ENCODE measurements at regions not wholly inside any gene's neighbourhood (a gene's known extent, or its start where the extent isn't known, plus 50 kb on each side); places are given as distances from the start of the nearest gene placed in this dataset.

- TF ChIP-seq EZH2 (IDR thresholded peaks at IDR 0.05; ENCODE audit: borderline replicate concordance, low read depth, low read length, severe bottlenecking) (no peak), CTCF (IDR thresholded peaks at IDR 0.05; ENCODE audit: extremely low read depth in 1 of 2, insufficient read depth in 1 of 2, low read depth in 1 of 2, low read length in 2 of 2) (no peak), MAX (IDR thresholded peaks at IDR 0.05; ENCODE audit: insufficient read depth, insufficient read length) (no peak), JUN (IDR thresholded peaks at IDR 0.05; ENCODE audit: borderline replicate concordance, insufficient read depth, insufficient read length, low read depth) (no peak), POLR2A (IDR thresholded peaks at IDR 0.05; ENCODE audit: low read depth, low read length) (no peak), FOS (IDR thresholded peaks at IDR 0.05; ENCODE audit: borderline replicate concordance, insufficient read depth, low read length) (no peak), POLR2AphosphoS5 (IDR thresholded peaks at IDR 0.05; ENCODE audit: insufficient read depth, low read depth, low read length) (no peak), MYC (IDR thresholded peaks at IDR 0.05; ENCODE audit: low read depth, low read length) (no peak)
These were observed 219.3 kb upstream of the NANOGP8 start for GRCh38 chr15:35304389-35304788.

Data from endothelial cell of umbilical vein (primary cell).